SKM-1 (cell line): ENCODE measurements at regions not wholly inside any gene's neighbourhood (a gene's known extent, or its start where the extent isn't known, plus 50 kb on each side); places are given as distances from the start of the nearest gene placed in this dataset.
"Not testable (repeated sequence)": the region's sequence is repeated elsewhere in the genome, so short reads cannot be mapped to it uniquely, and the experiment has no call there.

Experiments
- DNase-seq: peaks from one replicate; lab custom pipeline; 2025; ENCODE audit not compliant: unreplicated experiment; lab: John Stamatoyannopoulos, UW

DNA sequence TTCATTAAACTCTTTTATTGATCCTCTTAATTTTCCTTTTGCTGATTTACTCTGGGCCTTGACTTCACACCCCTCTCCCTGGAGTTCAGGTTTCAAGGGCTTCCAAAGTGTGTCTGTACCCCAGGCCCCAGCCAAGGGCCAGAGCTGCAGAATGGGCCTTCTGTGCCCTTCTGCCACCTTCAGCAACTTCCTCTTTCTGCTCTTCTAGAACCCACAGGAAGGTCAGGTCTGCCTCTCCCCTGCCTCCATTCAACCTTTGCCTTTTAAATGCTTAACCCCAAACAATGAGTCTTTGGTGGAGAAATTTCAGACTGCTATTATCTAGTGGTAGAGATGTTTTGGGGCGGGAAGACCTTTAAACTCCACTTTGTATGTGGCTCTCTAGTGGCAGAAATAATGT is 63.1 kb downstream of the TSN start:
- no peak for DNase-seq

DNA sequence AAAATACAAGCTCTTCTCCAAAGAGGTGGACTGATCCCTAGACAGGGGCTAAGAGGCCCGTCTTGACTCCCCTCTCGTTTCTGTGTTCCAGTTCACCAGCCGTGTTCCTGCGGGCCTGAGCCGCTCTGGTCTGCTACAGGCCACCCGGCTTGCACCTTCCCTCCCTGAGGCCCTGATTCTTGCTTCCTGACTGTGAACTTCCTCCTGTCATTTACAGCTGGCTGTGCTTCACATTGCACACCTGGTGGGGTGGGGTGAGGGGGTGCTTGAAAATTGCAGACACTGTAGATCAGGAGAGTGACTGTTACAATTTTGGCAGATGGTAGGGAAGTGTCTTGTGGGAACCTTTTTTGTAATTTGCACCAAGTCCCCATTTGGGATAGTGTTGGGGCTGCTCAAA is 64.4 kb downstream of the TSN start:
- no peak for DNase-seq

DNA sequence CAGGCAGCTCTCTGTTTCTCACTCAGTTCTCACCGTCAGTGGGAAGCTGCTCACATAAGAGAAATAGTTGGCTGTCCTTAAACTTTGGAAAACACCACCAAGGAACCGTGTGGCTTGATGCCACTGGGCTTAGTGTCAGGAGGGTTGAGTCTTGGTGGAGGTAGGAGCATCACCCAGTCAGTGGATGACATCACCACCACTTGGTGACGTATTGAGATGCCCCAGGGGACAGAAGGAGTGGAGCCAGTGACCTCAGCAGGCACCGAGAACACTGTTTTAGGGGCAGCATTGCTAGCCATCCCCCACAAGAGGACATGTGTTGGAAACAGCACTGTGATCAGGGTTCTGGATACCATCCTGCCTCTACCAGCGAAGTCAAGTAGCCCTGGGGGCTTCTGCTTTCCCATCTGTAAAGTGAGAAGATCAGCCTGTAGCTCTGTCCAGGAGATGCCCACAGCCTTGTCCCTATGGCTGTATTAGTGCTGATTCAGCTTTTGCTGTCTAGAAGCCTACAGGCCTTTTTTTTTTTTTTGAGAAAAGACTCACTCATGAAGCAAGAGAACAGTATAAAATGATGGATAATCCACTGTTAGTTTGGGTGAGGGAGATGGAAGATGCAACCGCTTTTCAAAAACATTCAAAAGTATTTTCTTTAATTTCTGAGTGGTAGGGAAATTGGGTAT is 66.2 kb downstream of the TSN start:
- DNase-seq = no peak

DNA sequence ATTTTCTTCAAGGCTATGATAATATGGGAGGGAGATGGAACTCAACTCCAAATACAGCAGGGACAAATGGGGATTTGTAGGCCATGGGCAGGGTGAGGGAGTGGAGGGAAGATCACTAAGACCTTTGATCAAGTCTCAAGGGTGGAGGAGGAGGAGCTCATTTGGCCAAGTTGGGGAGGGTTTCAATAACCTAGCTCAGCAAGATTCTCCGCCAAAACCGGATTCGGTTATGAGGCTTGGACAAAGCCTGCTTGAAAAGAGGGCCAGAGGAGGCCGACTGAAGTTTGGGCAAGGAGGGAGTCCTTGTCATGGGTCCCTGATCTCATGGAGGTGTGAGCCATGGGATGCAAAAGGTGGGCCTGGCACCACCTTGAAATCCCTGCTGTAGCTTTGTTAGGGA is 68.8 kb downstream of the TSN start:
- DNase-seq = no peak

DNA sequence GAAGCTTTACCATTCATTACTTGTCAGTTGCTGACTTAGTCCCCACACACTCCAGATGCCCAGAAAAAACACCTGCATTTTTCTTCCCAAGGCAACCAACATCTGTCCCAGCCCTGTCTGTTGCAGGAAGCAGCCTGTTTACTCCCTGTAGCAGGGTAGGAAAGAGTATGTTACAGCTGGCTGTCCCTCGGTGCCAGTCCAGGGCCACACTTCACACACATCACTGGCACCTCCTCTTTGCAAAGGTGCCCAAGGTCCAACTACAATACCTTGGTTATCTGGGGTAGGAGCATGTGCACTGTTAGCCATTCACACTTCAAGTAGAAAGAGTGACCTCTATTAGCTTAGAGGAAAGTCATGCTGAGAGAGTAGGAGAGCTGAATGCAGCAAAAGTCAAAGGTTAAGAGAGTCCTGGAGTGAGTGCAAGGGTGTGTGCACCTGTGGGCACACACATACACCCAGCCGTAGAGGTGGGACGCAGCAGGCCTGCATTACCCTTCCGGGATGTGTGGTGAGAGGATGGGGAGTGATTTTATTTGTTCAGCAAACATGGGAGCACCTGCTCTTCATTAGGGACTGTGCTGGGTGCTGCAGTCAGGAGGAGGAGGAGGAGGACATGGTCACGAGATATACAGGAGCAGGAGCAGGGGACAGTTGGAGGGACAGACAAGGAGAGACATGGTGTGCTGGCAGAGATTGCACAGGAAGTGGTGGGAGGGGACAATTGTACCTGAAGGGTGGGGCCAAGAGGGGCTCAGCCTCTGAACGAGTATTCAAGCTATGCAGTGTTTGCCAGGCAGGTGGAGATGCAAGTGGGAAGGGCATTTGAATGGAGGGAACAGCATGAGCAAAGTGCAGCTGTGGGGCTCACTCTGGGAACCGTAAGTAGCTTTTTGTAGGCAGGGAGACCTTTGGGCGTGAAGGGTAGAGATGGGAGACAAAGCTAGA is 69.8 kb downstream of the TSN start:
- no peak for DNase-seq

DNA sequence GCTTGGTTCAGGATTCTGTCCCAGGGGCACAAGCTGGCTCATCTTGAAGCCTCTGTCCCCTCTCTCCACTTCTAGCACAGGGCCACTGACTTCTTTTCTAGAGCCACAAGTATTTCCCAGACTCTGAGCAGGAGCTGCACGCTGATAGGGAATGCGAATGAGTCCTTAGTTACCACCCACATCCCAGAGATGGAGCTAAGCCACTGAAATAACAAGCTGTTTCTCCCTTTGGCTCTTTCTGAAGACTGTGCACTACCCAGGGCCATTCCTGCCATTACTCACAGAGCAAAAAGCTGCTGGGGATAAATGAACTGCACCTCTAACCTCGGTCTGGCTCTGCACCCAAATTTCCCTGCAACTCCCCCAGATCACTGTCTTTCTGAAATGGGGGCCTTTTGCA is 70.6 kb downstream of the TSN start:
- no peak for DNase-seq

DNA sequence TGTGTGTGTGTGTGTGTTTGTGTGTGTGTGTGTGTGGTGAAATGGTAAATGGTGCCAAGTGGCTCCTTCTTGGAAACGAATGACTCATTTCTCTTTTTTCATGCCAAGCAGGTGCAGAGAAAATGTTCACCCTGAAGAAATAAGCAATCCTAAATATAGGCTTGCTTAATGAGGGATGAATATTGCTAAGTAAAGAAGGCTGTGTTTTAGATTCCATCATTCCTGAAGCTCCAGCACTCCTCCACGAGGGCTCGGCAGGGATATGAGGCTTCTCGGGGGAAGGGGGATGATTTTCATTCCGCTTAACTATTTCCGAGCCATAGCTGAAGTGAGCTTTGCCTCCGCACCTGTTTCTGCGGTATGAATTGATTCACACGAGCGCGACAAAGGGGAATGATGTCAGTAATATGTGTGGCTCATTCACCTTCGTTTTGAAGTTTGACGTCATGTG is 72.9 kb downstream of the TSN start:
- no peak for DNase-seq

DNA sequence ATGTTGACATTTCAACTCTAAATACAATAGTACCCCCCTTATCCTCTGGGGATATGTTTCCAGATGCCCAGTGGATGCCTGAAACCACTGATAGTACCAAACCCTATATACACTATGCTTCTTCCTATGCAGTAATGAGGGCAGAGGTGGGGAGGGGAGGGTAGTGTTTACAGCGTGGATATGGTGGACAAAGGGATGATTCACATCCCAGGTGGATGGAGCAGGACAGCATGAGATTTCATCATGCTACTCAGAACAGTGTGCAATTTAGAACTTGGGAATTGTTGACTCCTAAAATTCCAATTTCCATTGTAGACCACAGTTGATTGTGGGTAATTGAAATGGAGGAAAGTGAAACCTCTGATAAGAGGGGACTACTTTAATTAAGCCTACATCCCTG is 75.4 kb downstream of the TSN start:
- DNase-seq = no peak

DNA sequence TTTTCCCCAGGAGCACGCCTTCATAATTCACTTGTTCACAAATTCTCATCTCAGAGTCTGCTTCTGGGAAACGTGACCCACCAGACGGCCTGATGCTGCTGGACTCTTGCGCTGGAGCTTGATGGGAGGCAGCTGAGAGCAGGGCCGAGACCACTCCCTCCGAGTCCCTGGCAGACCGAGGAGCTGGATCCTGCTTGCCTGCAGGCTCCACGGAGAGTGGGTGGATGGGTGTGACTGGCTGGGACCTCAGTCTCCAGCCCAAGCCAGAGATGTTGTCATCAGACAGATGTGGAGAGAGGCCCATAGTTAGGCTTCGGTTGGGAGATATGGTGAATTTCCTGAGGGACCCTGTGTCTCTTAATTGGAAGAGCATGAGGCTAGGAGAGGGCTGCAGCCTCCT is 76.4 kb downstream of the TSN start:
- no peak for DNase-seq

DNA sequence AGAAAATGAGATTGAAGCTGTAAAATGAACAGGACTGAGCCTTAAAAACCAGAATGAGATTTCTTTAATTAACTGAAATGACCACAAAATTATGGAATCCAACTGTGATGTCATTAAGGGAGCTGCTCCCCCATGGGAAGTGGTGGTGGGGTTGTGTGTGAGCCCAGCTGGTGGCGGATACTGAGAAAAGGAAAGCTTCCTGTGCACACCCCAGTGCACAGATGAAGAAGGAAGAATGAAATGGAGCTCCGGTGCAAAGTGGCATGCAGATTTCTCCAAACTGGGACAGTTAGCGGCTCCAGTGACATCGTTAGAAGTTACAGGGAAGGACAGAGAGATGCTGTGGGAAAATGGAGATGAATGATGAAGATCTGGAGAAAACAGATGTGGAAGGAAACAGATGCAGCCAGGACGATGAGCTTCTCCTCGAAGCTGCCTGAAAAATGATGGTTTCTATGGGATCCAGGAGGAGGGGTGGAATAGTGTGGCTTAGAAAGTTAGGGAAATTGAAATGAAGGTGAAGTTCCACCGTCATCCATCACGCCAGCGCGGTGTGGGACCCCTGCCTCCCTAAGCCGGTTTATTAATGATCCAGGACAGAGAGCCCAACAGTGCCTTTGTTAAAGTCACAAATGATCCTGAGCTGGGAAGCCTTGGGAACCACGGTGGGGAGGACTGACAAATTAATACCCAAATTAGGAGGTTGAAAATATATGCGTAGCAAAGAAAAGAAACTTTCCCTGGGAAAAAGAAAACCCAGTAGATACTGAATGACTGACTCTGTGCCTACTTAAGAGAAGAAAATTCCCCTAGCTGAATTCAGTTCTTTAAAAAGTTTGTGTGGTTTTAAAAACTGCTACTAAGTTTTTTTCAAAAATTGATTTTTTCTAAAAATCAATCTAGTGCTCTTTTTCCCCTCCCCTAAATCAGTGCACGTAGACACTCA is 77.2 kb downstream of the TSN start:
- DNase-seq = no peak

DNA sequence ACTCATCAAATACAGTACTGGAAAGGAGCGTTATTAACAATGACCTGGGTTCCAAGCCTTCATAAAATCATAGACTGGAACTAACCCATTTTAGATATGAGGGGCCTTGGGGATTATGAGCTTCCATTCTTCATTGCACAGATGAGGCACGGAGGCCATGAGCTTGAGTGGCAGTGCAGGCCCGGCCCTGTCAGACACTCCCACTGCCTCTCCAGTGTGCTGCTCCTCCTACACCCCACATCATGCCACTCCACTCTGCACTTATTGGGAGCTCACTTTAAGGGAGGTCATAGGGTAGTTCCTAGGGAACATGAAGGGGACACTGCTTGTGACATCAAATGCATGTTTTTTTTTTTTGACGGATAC is 77.9 kb downstream of the TSN start:
- no peak for DNase-seq

DNA sequence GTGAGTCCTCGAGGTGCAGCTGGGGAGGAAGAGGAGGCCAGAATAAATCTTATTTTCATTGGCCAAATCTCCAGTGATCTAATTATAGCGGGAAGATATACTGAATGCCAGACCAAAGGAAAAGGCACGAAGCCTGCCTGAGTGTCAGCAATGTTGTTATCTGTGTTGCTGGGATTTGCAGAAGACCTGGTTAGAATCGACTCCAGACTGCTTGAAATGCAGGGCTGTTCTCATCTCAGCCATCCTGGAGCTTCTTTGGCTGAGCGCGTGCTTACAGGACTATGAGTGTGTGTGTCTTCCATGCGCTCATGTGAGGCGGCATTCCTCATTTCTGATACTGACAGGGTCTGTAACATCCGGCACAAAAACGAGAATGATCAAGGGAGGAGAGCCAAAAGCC is 81.2 kb downstream of the TSN start:
- DNase-seq = no peak

DNA sequence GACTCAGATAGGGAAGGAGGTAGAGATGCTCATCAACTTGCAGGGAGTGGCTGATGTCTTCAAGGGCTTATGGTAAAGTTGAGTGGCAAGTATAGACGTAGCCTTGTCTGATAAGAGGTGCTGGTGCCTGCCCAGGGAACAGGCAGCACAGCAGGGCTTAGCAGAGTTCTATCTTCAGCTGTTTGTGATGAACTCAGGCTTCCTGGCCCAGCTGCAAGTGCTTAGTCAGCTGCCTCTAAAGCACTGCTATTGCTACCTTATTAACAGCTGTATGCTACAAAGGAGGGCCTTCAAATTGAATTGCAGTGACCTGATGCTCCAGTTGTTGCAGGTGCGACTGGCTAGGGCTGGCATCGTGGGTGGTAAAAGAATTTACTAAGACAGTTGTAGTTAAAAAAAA is 82.1 kb downstream of the TSN start:
- no peak for DNase-seq

DNA sequence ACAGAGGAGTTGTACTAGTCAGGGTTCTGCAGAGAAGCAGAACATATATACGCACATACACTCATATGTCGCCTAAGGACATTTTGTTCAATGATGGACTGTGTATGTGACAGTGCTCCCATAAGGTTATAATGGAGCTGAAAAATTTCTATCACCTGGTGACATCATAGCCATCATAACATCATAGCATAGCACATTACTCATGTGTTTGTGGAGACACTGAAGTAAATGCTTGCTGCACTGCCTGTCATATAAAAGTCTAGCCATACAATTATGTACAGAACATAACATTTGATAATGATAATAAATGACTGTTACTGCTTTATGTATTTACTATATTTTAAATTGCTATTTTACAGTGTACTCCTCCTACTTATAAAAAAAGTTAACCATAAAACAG is 83.1 kb downstream of the TSN start:
- no peak for DNase-seq

DNA sequence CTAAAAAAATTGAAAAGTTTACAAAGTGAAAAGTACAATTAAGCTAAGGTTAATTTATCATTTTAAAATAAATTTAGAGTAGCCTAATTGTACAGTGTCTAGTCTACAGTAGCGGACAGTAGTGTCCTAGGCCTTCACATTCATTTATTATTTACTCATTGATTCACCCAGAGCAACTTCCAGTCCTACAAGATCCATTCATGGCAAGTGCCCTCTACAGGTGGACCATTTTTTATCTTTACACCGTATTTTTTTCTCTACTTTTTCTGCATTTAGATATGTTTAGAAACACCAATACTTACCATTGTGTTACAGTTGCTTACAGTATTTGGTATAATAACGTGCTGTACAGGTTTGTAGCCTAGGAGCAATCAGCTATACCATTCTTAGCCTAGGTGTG is 84.1 kb downstream of the TSN start:
- DNase-seq = no peak

DNA sequence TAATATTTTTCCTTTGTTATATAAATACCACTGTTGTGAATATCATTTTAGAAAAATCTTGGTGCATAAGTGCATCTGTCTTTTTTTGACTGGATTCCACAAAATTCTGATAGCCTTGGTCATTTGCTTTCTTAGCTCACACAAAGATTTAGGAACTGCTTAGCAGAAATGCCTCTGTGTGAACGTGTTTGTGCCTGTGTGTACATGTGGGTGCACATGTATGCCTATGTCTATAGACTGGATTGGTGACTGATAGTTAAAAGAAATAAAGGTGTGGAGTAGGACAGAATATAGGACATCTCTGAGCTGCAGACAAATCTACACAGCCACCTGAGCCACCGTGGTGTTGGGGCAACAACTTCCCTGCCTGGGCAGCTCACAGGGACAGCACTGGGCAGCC is 93.8 kb downstream of the TSN start:
- DNase-seq = no peak

DNA sequence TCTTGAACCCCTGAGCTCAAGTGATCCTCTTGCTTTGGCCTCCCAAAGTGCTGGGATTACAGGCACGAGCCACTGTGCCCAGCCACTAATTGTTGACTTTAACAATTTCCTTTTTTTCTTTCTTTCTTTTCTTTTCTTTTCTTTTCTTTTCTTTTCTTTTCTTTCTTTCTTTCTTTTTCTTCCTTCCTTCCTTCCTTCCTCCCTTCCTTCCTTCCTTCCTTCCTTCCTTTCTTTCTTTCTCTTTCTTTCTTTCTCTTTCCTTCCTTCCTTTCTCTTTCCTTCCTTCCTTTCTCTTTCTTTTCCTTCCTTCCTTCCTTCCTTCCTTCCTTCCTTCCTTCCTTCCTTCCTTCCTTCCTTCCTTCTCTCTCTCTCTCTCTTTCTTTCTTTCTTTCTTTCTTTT is 97.7 kb downstream of the TSN start:
- not testable (repeated sequence) for DNase-seq

DNA sequence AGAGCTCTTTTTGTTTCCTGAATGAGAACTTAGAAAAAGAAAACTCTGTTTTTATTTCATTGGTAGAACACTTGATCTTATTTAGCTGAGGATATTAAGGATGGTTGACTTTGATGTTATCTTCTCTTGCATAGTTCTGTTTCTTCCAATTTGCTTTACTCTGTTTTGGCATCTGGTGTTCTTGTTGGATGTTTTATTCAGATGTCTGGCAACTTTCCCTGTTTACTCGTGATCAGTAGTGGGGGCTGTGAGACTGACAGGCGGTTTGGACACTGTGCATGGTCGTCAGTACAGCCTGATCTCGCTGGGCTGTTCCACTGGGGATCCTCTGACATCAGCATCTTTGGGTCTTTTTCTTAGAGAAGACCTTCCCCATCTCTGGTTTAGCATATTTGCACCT is 100.1 kb downstream of the TSN start:
- DNase-seq = no peak

DNA sequence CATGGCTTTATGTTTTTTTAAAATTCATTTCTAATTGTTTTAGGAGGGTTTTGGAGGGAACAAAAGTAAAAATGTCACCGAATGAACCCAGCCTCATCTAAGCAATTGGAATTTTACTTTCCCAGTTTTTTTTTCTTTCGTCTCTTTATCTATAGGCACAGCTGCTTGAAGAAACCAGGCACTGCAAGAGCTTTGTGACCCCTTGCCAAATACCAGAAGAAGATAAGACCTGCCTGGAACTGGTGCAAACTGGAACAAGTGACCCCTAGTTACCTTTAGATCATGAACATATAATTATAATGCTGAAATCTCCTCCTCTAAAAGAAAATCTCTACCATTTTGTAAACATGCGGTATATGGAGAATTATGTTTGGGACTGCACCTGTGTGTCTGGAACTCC is 100.9 kb downstream of the TSN start:
- no peak for DNase-seq

DNA sequence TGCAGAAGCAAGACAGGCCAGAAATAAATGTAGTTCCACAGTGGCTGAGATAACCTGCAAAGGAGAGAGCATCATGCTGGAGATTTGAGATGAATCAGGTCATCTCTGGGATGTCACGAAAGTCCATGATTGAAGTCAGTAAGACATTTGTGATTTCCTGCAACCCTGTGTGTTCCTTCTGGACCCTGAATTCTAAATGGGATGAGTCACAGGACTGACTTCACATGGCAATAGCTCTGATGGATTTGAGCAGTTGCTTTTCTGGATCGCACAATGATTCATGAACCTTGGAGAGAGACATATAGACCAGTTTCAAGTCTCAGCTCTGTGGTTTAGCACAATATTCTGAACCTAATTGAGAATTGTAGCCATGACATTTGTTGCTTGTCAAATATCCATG is 102.9 kb downstream of the TSN start:
- DNase-seq = no peak

DNA sequence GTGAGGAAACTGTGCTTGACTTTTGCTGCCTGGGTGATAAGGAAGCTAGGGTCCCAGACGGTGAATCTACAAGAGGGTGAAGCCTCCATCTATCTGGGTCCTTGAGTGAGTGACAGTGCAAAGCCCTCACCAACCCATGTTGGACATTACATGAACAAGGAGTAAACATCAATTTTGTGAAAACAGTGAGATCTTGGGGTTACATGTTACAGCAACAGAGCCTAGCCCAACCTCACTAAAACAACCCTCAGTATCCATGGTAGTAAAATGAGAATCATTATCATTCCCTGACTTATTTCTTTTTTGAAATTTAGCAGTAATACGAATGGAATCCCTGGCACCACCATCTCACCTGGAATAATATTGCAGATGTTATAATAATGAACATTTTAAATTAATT is 103.4 kb downstream of the TSN start:
- DNase-seq = no peak
